Neural crest cell (in vitro differentiated cells): ENCODE measurements at regions not wholly inside any gene's neighbourhood (a gene's known extent, or its start where the extent isn't known, plus 50 kb on each side); places are given as distances from the start of the nearest gene placed in this dataset.

Experiments used
- DNase-seq: peaks from one replicate; pipeline ENCODE4 v3.0.0; 2021; ENCODE audit warnings: low read depth, mixed read lengths, low spot score
- H3K27ac Mint-ChIP-seq: one replicate; pipeline ENCODE4 v1.8.0; 2021; ENCODE audit warnings: mild to moderate bottlenecking, mixed read lengths; ENCODE audit not compliant: unreplicated experiment
- H3K27me3 Mint-ChIP-seq: 2 replicates; pipeline ENCODE4 v1.8.0; 2021; ENCODE audit warnings: low read depth, mild to moderate bottlenecking, mixed read lengths
- H3K36me3 Mint-ChIP-seq: 2 replicates; pipeline ENCODE4 v1.8.0; 2021; ENCODE audit warnings: low read depth, mild to moderate bottlenecking, mixed read lengths
- H3K4me1 Mint-ChIP-seq: 2 replicates; pipeline ENCODE4 v1.8.0; 2021; ENCODE audit warnings: mixed read lengths
- H3K4me3 Mint-ChIP-seq: one replicate; pipeline ENCODE4 v1.8.0; 2021; ENCODE audit warnings: mild to moderate bottlenecking, mixed read lengths
- H3K9me3 Mint-ChIP-seq: 2 replicates; pipeline ENCODE4 v1.8.0; 2021; ENCODE audit warnings: mixed read lengths
- TF ChIP-seq, protein P1 (sequence below): fragments of 200-600 bp; sonication (generic); conservative IDR thresholded peaks from 2 replicates; pipeline ENCODE4 v1.5.0; 2021; ENCODE audit warnings: antibody characterized with exemption, mild to moderate bottlenecking

GRCh38 chr6:21811484-21811883, 217.9 kb downstream of the SOX4 start:
- Mint-ChIP-seq H3K9me3 (no peaks in the 10 kb centered on the region), H3K27ac (no peak overlapping the region), H3K27me3 (no peaks in the 10 kb centered on the region), H3K36me3 (peaks cover 8% of the 10 kb centered on the region), H3K4me1 (peaks cover 31% of the 10 kb centered on the region), H3K4me3 (no peak overlapping the region)
- DNase-seq: no peak
- TF ChIP-seq, protein P1, sequence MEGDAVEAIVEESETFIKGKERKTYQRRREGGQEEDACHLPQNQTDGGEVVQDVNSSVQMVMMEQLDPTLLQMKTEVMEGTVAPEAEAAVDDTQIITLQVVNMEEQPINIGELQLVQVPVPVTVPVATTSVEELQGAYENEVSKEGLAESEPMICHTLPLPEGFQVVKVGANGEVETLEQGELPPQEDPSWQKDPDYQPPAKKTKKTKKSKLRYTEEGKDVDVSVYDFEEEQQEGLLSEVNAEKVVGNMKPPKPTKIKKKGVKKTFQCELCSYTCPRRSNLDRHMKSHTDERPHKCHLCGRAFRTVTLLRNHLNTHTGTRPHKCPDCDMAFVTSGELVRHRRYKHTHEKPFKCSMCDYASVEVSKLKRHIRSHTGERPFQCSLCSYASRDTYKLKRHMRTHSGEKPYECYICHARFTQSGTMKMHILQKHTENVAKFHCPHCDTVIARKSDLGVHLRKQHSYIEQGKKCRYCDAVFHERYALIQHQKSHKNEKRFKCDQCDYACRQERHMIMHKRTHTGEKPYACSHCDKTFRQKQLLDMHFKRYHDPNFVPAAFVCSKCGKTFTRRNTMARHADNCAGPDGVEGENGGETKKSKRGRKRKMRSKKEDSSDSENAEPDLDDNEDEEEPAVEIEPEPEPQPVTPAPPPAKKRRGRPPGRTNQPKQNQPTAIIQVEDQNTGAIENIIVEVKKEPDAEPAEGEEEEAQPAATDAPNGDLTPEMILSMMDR: no peak

DNA sequence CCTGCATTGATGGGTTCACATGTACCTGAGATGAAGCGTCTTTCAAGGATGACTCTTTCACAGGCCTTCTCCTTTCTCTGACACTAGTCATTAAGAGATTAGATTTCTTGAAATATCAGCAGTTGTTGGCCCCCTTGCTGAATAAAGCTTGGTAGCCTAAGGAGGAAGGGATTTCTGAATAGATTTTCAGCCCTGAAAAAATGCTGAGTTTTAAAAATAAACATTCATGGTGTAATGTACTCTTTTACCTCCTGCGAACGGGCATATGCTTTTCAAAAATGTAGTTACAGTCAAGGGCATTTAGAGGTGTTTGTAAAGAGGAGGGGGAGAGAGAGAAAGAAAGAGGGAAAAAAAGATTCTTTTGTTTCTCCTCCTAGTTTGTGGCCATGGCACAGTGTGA, 222.7 kb downstream of the SOX4 start:
- no peak overlapping the region for H3K4me3 Mint-ChIP-seq
- H3K27me3 Mint-ChIP-seq: no peaks in the 10 kb centered on the region
- H3K4me1 Mint-ChIP-seq: peaks cover 11% of the 10 kb centered on the region
- no peaks in the 10 kb centered on the region for H3K9me3 Mint-ChIP-seq
- TF ChIP-seq, protein P1: no peak
- H3K27ac Mint-ChIP-seq: no peak overlapping the region
- H3K36me3 Mint-ChIP-seq: peaks cover 8% of the 10 kb centered on the region
- no peak for DNase-seq

GRCh38 chr6:21820442-21820841, 226.9 kb downstream of the SOX4 start:
- peaks cover 4% of the 10 kb centered on the region for H3K36me3 Mint-ChIP-seq
- H3K9me3 Mint-ChIP-seq: no peaks in the 10 kb centered on the region
- TF ChIP-seq, protein P1: no peak
- DNase-seq: no peak
- H3K27me3 Mint-ChIP-seq: no peaks in the 10 kb centered on the region
- H3K4me1 Mint-ChIP-seq: no peaks in the 10 kb centered on the region
- no peak overlapping the region for H3K4me3 Mint-ChIP-seq
- no peak overlapping the region for H3K27ac Mint-ChIP-seq

DNA sequence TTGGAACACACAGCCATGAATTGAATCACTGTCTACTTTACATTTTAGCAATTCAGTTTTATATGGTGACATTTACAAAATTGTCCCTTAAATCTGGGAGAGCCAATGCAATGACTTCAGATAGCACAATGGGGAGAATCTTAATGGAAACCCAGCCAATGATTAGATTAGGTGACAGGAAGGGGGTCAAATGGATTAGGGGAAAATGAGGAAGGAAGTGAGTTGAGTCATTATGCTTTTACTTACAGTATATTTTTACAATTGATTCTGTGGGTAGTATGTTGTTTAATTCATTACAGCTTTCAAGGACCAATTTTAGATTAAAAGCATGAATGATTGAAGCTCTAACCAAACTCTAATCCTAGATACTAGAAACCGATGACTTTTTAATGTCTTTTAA, 229.8 kb downstream of the SOX4 start:
- no peaks in the 10 kb centered on the region for H3K9me3 Mint-ChIP-seq
- TF ChIP-seq, protein P1: no peak
- no peak overlapping the region for H3K4me3 Mint-ChIP-seq
- no peaks in the 10 kb centered on the region for H3K27me3 Mint-ChIP-seq
- H3K4me1 Mint-ChIP-seq: peaks cover 22% of the 10 kb centered on the region
- no peak overlapping the region for H3K27ac Mint-ChIP-seq
- no peak for DNase-seq
- no peaks in the 10 kb centered on the region for H3K36me3 Mint-ChIP-seq

- Mint-ChIP-seq H3K27me3 (no peaks in the 10 kb centered on the region), H3K4me1 (peaks cover 28% of the 10 kb centered on the region)
- TF ChIP-seq, protein P1: no peak
Measured at GRCh38 chr6:21824431-21825177, 231.1 kb downstream of the SOX4 start.

More at GRCh38 chr6:21824431-21825177, 231.1 kb downstream of the SOX4 start:
- Mint-ChIP-seq H3K4me3 (no peak overlapping the region), H3K9me3 (no peaks in the 10 kb centered on the region), H3K27ac (no peak overlapping the region), H3K36me3 (no peaks in the 10 kb centered on the region)
- no peak for DNase-seq
